ENCODE measurements at regions not wholly inside any gene's neighbourhood (a gene's known extent, or its start where the extent isn't known, plus 50 kb on each side); places are given as distances from the start of the nearest gene placed in this dataset.

DNA sequence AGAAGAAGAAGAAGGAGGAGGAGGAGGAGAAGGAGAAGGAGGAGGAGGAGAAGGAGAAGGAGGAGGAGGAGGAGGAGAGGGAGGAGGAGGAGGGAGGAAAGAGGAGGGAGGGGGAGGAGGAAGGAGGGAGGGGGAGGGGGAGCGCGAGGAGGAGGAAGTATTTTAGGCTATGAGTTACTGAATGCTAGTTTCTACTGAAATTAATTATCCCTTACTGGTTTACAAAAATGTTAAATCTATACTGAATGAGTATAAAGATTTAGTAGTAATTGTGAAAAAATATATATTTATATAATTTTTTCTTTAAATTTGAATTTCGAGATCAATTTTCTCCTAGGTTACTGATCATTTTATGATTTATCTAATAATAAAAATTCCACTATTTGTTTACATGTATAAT is 1769.0 kb upstream of the NUDT12 start:
- no TSS peak for BruUV-seq (replicated peaks)
- Mint-ChIP-seq H3K27ac (ENCODE audit: unreplicated experiment) (no peak overlapping the region), H3K4me1 (ENCODE audit: low read depth, unreplicated experiment) (peaks cover 8% of the 10 kb centered on the region), H3K4me3 (ENCODE audit: low read depth, unreplicated experiment) (no peak overlapping the region), H3K27me3 (ENCODE audit: unreplicated experiment) (no peaks in the 10 kb centered on the region), H3K36me3 (ENCODE audit: insufficient read depth, unreplicated experiment) (no peaks in the 10 kb centered on the region), H3K9me3 (ENCODE audit: low read depth, unreplicated experiment) (peaks cover 6% of the 10 kb centered on the region)
- CTCF ChIA-PET = no interaction called here
- DNase-seq = no peak
- intact Hi-C loops (cut with micrococcal nuclease; ENCODE audit: unreplicated experiment) = no loop called here
- no peak for TF ChIP-seq CTCF (IDR thresholded peaks at IDR 0.05; ENCODE audit: unreplicated experiment)

DNA sequence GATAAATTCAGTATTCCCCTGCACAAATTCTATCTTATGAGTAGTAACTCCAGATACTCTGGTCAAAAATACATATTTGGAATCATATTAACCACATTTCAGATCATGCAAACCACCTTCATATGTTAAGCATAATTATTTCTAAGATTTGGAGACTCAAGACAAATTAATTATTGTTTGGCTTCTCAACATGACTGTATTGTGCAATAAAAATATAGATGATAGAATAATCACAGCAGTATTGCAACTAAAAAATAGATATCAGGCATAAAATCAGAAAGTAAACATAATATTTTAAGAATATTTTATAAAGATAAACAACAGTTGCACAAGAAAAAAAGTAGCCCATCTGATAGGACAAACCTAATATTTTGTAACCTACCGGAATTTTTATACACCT is 1767.6 kb upstream of the NUDT12 start:
- CTCF ChIA-PET = no interaction called here
- no peak overlapping the region for H3K4me3 Mint-ChIP-seq (ENCODE audit: low read depth, unreplicated experiment)
- no peaks in the 10 kb centered on the region for H3K27me3 Mint-ChIP-seq (ENCODE audit: unreplicated experiment)
- no peak for DNase-seq
- intact Hi-C loops (cut with micrococcal nuclease; ENCODE audit: unreplicated experiment) = no loop called here
- no peaks in the 10 kb centered on the region for H3K36me3 Mint-ChIP-seq (ENCODE audit: insufficient read depth, unreplicated experiment)
- H3K27ac Mint-ChIP-seq (ENCODE audit: unreplicated experiment) = no peak overlapping the region
- no peak for TF ChIP-seq CTCF (IDR thresholded peaks at IDR 0.05; ENCODE audit: unreplicated experiment)
- peaks cover 6% of the 10 kb centered on the region for H3K9me3 Mint-ChIP-seq (ENCODE audit: low read depth, unreplicated experiment)
- no TSS peak for BruUV-seq (replicated peaks)
- peaks cover 8% of the 10 kb centered on the region for H3K4me1 Mint-ChIP-seq (ENCODE audit: low read depth, unreplicated experiment)

- CTCF ChIA-PET = no interaction called here
- intact Hi-C loops (cut with micrococcal nuclease; ENCODE audit: unreplicated experiment) = no loop called here
- TF ChIP-seq CTCF (IDR thresholded peaks at IDR 0.05; ENCODE audit: unreplicated experiment) = peak; percentile 17
- H3K4me3 Mint-ChIP-seq (ENCODE audit: low read depth, unreplicated experiment) = no peak overlapping the region
- DNase-seq = no peak
- no TSS peak for BruUV-seq (replicated peaks)
- no peaks in the 10 kb centered on the region for H3K4me1 Mint-ChIP-seq (ENCODE audit: low read depth, unreplicated experiment)
- no peak overlapping the region for H3K27ac Mint-ChIP-seq (ENCODE audit: unreplicated experiment)
- no peaks in the 10 kb centered on the region for H3K27me3 Mint-ChIP-seq (ENCODE audit: unreplicated experiment)
- H3K36me3 Mint-ChIP-seq (ENCODE audit: insufficient read depth, unreplicated experiment) = no peaks in the 10 kb centered on the region
- H3K9me3 Mint-ChIP-seq (ENCODE audit: low read depth, unreplicated experiment) = no peaks in the 10 kb centered on the region
Measured at GRCh38 chr5:105304859-105305258, 1742.3 kb upstream of the NUDT12 start.

DNA sequence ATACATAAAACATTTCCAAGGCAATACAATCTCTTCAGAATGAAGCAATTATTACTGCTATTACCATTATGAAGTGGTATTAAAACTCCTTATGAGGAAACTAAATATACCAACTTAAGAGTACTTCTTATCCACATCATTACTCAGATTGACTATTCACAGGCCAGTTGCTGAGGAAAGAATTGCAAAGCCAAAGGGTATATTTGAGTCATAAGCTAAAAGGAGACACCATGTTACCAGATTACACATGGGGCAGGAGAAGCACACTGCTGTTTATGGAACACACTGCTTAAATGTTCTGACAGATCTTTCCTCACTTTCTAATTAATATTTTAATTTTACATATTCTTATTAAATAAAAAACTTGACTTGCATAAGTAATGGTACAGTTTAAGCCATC is 1726.4 kb upstream of the NUDT12 start:
- CTCF ChIA-PET = no interaction called here
- no peak for DNase-seq
- no peaks in the 10 kb centered on the region for H3K4me1 Mint-ChIP-seq (ENCODE audit: low read depth, unreplicated experiment)
- no peak for TF ChIP-seq CTCF (IDR thresholded peaks at IDR 0.05; ENCODE audit: unreplicated experiment)
- no peaks in the 10 kb centered on the region for H3K36me3 Mint-ChIP-seq (ENCODE audit: insufficient read depth, unreplicated experiment)
- H3K9me3 Mint-ChIP-seq (ENCODE audit: low read depth, unreplicated experiment) = peaks cover 2% of the 10 kb centered on the region
- no TSS peak for BruUV-seq (replicated peaks)
- H3K27ac Mint-ChIP-seq (ENCODE audit: unreplicated experiment) = no peak overlapping the region
- intact Hi-C loops (cut with micrococcal nuclease; ENCODE audit: unreplicated experiment) = no loop called here
- H3K4me3 Mint-ChIP-seq (ENCODE audit: low read depth, unreplicated experiment) = no peak overlapping the region
- H3K27me3 Mint-ChIP-seq (ENCODE audit: unreplicated experiment) = no peaks in the 10 kb centered on the region

DNA sequence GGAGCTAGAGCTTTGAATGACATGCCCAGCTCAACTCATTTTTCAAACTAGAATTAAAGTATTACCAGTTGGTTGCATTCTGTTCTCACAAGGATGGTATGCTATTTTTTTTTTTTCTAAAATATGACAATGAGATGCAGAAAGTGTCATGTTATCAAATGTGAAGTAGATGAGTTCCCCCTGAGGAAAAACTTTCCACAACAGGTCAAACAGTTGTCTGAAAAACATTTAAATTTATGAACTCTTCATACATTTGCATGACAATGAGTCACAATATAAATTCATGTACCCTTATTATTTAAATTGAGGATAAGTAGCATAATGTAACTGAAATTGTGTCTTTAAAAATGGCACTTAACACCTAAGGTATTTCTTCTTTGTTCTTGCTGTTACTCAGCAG is 1720.5 kb upstream of the NUDT12 start:
- BruUV-seq (replicated peaks) = no TSS peak
- no peak overlapping the region for H3K27ac Mint-ChIP-seq (ENCODE audit: unreplicated experiment)
- DNase-seq = no peak

More for the DNA sequence above, 1720.5 kb upstream of the NUDT12 start:
- Mint-ChIP-seq H3K36me3 (ENCODE audit: insufficient read depth, unreplicated experiment) (no peaks in the 10 kb centered on the region), H3K27me3 (ENCODE audit: unreplicated experiment) (no peaks in the 10 kb centered on the region), H3K4me1 (ENCODE audit: low read depth, unreplicated experiment) (no peaks in the 10 kb centered on the region), H3K4me3 (ENCODE audit: low read depth, unreplicated experiment) (no peak overlapping the region), H3K9me3 (ENCODE audit: low read depth, unreplicated experiment) (no peaks in the 10 kb centered on the region)
- CTCF ChIA-PET = no interaction called here
- no peak for TF ChIP-seq CTCF (IDR thresholded peaks at IDR 0.05; ENCODE audit: unreplicated experiment)
- intact Hi-C loops (cut with micrococcal nuclease; ENCODE audit: unreplicated experiment) = no loop called here

All from Calu3 (cell line).